GM19099 (cell line): ENCODE measurements at regions not wholly inside any gene's neighbourhood (a gene's known extent, or its start where the extent isn't known, plus 50 kb on each side); places are given as distances from the start of the nearest gene placed in this dataset.

Experiments
- POLR2A ChIP-seq: IDR thresholded peaks from 3 replicates; pipeline ENCODE4 v1.6.1; 2011; ENCODE audit warnings: low read depth; ENCODE audit not compliant: insufficient read length; ENCODE audit errors: extremely low read depth

GRCh38 chr13:105144020-105144419 lies 1391.4 kb downstream of the EFNB2 start:
- no peak for TF ChIP-seq POLR2A

GRCh38 chr13:105142556-105142955 lies 1392.9 kb downstream of the EFNB2 start:
- no peak for TF ChIP-seq POLR2A

- peak; percentile 45 for TF ChIP-seq POLR2A
Measured at GRCh38 chr13:105139380-105140285, 1395.8 kb downstream of the EFNB2 start.

GRCh38 chr13:105139048-105139379 lies 1396.4 kb downstream of the EFNB2 start:
- no peak for TF ChIP-seq POLR2A

GRCh38 chr13:105135852-105136615 lies 1399.4 kb downstream of the EFNB2 start:
- no peak for TF ChIP-seq POLR2A

- no peak for TF ChIP-seq POLR2A
Measured at GRCh38 chr13:105127732-105128131, 1407.7 kb downstream of the EFNB2 start.

- no peak for TF ChIP-seq POLR2A
Measured at GRCh38 chr13:105121221-105121620, 1414.2 kb downstream of the EFNB2 start.

GRCh38 chr13:105118426-105118985 lies 1417.0 kb downstream of the EFNB2 start:
- TF ChIP-seq POLR2A = no peak

GRCh38 chr13:105116966-105117365 lies 1418.5 kb downstream of the EFNB2 start:
- no peak for TF ChIP-seq POLR2A

GRCh38 chr13:105112561-105112960 lies 1422.9 kb downstream of the EFNB2 start:
- no peak for TF ChIP-seq POLR2A

GRCh38 chr13:105107781-105108180 lies 1427.7 kb downstream of the EFNB2 start:
- TF ChIP-seq POLR2A = no peak

- no peak for TF ChIP-seq POLR2A
Measured at GRCh38 chr13:105105471-105105870, 1430.0 kb downstream of the EFNB2 start.

GRCh38 chr13:105097521-105097920 lies 1437.9 kb downstream of the EFNB2 start:
- no peak for TF ChIP-seq POLR2A

GRCh38 chr13:105089858-105090643 lies 1445.4 kb downstream of the EFNB2 start:
- no peak for TF ChIP-seq POLR2A

- TF ChIP-seq POLR2A = no peak
Measured at GRCh38 chr13:105087945-105088344, 1447.5 kb downstream of the EFNB2 start.
